Neuronal stem cell (in vitro differentiated cells): ENCODE measurements at regions not wholly inside any gene's neighbourhood (a gene's known extent, or its start where the extent isn't known, plus 50 kb on each side); places are given as distances from the start of the nearest gene placed in this dataset.
A peak's percentile ranks its signal among the peaks of the same experiment; 100 is the strongest.

Experiments used
- DNase-seq: peaks from one replicate; pipeline ENCODE4 v3.0.0-alpha.2; 2013; ENCODE audit warnings: low spot score
- H2AFZ ChIP-seq: one replicate; pipeline ENCODE4 v1.6.1; 2013; ENCODE audit warnings: mild to moderate bottlenecking, low read length, inconsistent platforms
- H2AK5ac ChIP-seq: 2 replicates; pipeline ENCODE4 v1.6.1; 2013; ENCODE audit warnings: low read depth, mild to moderate bottlenecking, inconsistent platforms, low read length, moderate library complexity, mixed read lengths
- H2BK120ac ChIP-seq: 2 replicates; pipeline ENCODE4 v1.6.1; 2013; ENCODE audit warnings: low read depth, mild to moderate bottlenecking, inconsistent platforms, low read length, moderate library complexity, mixed read lengths
- H2BK12ac ChIP-seq: one replicate; pipeline ENCODE4 v1.6.1; 2013; ENCODE audit warnings: low read length, inconsistent platforms
- H2BK15ac ChIP-seq: 2 replicates; pipeline ENCODE4 v1.6.1; 2013; ENCODE audit warnings: mild to moderate bottlenecking, low read length, inconsistent platforms, mixed read lengths
- H2BK5ac ChIP-seq: one replicate; pipeline ENCODE4 v1.6.1; 2013; ENCODE audit warnings: inconsistent platforms, mild to moderate bottlenecking, low read length, moderate library complexity
- H3K14ac ChIP-seq: one replicate; pipeline ENCODE4 v1.6.1; 2013; ENCODE audit warnings: low read length, inconsistent platforms
- H3K18ac ChIP-seq: 2 replicates; pipeline ENCODE4 v1.6.1; 2013; ENCODE audit warnings: low read length, inconsistent platforms
- H3K23ac ChIP-seq: 2 replicates; pipeline ENCODE4 v1.6.1; 2013; ENCODE audit warnings: low read depth, mild to moderate bottlenecking, mixed read lengths, low read length, inconsistent platforms; ENCODE audit not compliant: poor library complexity
- H3K27ac ChIP-seq: replicated peaks from 3 replicates; pipeline ENCODE4 v1.5.1; 2013; ENCODE audit warnings: low read length, inconsistent platforms
- H3K27me3 ChIP-seq, 3 experiments: 2 replicates each; pipeline ENCODE4 v1.6.1; 2013; ENCODE audit warnings: low read length in 3 of 3, mild to moderate bottlenecking in 2 of 3, inconsistent platforms in 1 of 3, low read depth in 1 of 3, mixed read lengths in 1 of 3, moderate library complexity in 1 of 3; ENCODE audit not compliant: control insufficient read depth in 3 of 3, insufficient read depth in 3 of 3
- H3K36me3 ChIP-seq, 2 donors: replicated peaks in 1 of 2; 2 replicates each; pipeline ENCODE4 v1.6.1; 2013; ENCODE audit warnings: low read length in 2 of 2; ENCODE audit not compliant: control insufficient read depth in 2 of 2, insufficient read depth in 2 of 2
- H3K4ac ChIP-seq: 2 replicates; pipeline ENCODE4 v1.6.1; 2013; ENCODE audit warnings: inconsistent platforms, mild to moderate bottlenecking, low read length, moderate library complexity
- H3K4me1 ChIP-seq, 2 donors: 1 replicate in 1 of 2; 2 replicates in 1 of 2; pipeline ENCODE4 v1.6.1; 2013; ENCODE audit warnings: low read length in 2 of 2, low read depth in 1 of 2; ENCODE audit not compliant: control insufficient read depth in 2 of 2, insufficient read depth in 1 of 2
- H3K4me2 ChIP-seq: one replicate; pipeline ENCODE4 v1.6.1; 2013; ENCODE audit warnings: mild to moderate bottlenecking, low read length, inconsistent platforms; ENCODE audit not compliant: insufficient read depth, poor library complexity, severe bottlenecking
- H3K4me3 ChIP-seq, 2 donors: 2 replicates each; pipeline ENCODE4 v1.5.1; 2013; ENCODE audit warnings: low read length in 2 of 2, mild to moderate bottlenecking in 2 of 2, inconsistent platforms in 1 of 2, moderate library complexity in 1 of 2
- H3K79me1 ChIP-seq: one replicate; pipeline ENCODE4 v1.6.1; 2013; ENCODE audit warnings: low read depth, mild to moderate bottlenecking, inconsistent platforms, low read length, moderate library complexity
- H3K9ac ChIP-seq: one replicate; pipeline ENCODE4 v1.6.1; 2013; ENCODE audit warnings: mild to moderate bottlenecking, low read depth, low read length, inconsistent platforms; ENCODE audit not compliant: poor library complexity
- H3K9me3 ChIP-seq, 2 donors: replicated peaks in 1 of 2; 2 replicates each; pipeline versions ENCODE3 to v1.6.1; 2013; ENCODE audit warnings: low read length in 2 of 2, mild to moderate bottlenecking in 2 of 2, inconsistent platforms in 1 of 2, low read depth in 1 of 2, mixed read lengths in 1 of 2, moderate library complexity in 1 of 2; ENCODE audit not compliant: control insufficient read depth in 2 of 2, insufficient read depth in 1 of 2
- H4K8ac ChIP-seq: one replicate; pipeline ENCODE4 v1.6.1; 2013; ENCODE audit warnings: low read depth, mild to moderate bottlenecking, inconsistent platforms, low read length, moderate library complexity
- H4K91ac ChIP-seq: one replicate; pipeline ENCODE4 v1.6.1; 2013; ENCODE audit warnings: low read length, low read depth, mild to moderate bottlenecking, inconsistent platforms; ENCODE audit not compliant: poor library complexity
- WGBS, 2 donors: extraction: QIAGEN DNeasy Blood & Tissue Kit; methylation state at CpG; one replicate each; pipeline ENCODE4 v1.1.7; 2013; ENCODE audit warnings: missing lambda C conversion rate in 2 of 2, mixed read lengths in 1 of 2; ENCODE audit not compliant: insufficient read length in 2 of 2, insufficient replicate concordance in 1 of 2; ENCODE audit errors: extremely low coverage in 2 of 2; 5-methylcytosine and 5-hydroxymethylcytosine counted together

- H4K91ac ChIP-seq: no peak overlapping the region
- no peak overlapping the region for H3K27ac ChIP-seq
- no peak overlapping the region for H2AFZ ChIP-seq
- H3K36me3 ChIP-seq: no peaks in the 10 kb centered on the region
- H3K4me1 ChIP-seq: peaks cover 18 to 23% of the 10 kb centered on the region in 2 donors
- no peak overlapping the region for H4K8ac ChIP-seq
- H3K18ac ChIP-seq: no peak overlapping the region
- H3K27me3 ChIP-seq: peaks cover 0 to 92% (median 21%) of the 10 kb centered on the region in 3 experiments
- H2AK5ac ChIP-seq: no peak overlapping the region
- DNase-seq: no peak
- H3K9ac ChIP-seq: no peak overlapping the region
- no peak overlapping the region for H2BK120ac ChIP-seq
- H3K9me3 ChIP-seq: peaks cover 0 to 2% of the 10 kb centered on the region in 2 donors
- H3K23ac ChIP-seq: no peak overlapping the region
- no CpG with 5 or more reads among the region's 9 CpGs for WGBS, 2 donors
- H3K4ac ChIP-seq: no peak overlapping the region
- H2BK12ac ChIP-seq: no peak overlapping the region
- no peaks in the 10 kb centered on the region for H3K79me1 ChIP-seq
- H3K14ac ChIP-seq: no peak overlapping the region
- no peak overlapping the region for H2BK5ac ChIP-seq
- no peak overlapping the region for H3K4me2 ChIP-seq
- H2BK15ac ChIP-seq: no peak overlapping the region
- H3K4me3 ChIP-seq: no peak overlapping the region
Measured at GRCh38 chr1:10864776-10865175, 68.3 kb upstream of the CASZ1 start.

GRCh38 chr1:10865518-10866320 lies 69.3 kb upstream of the CASZ1 start:
- Histone ChIP-seq H3K4ac (no peak overlapping the region), H2AFZ (no peak overlapping the region), H3K4me1 (peaks cover 18 to 23% of the 10 kb centered on the region in 2 donors), H2AK5ac (no peak overlapping the region), H3K4me2 (no peak overlapping the region), H3K4me3 (no peak overlapping the region), H3K79me1 (no peaks in the 10 kb centered on the region), H4K8ac (no peak overlapping the region), H3K18ac (no peak overlapping the region), H2BK15ac (no peak overlapping the region), H2BK120ac (no peak overlapping the region), H2BK12ac (no peak overlapping the region), H3K27me3 (peaks cover 0 to 83% (median 21%) of the 10 kb centered on the region in 3 experiments), H4K91ac (no peak overlapping the region), H2BK5ac (no peak overlapping the region), H3K9ac (no peak overlapping the region), H3K9me3 (peaks cover 0 to 2% of the 10 kb centered on the region in 2 donors), H3K36me3 (no peaks in the 10 kb centered on the region), H3K23ac (no peak overlapping the region), H3K14ac (no peak overlapping the region), H3K27ac (no peak overlapping the region)
- DNase-seq: no peak
- whole genome bisulfite sequencing, 2 donors: no CpG with 5 or more reads among the region's 19 CpGs

DNA sequence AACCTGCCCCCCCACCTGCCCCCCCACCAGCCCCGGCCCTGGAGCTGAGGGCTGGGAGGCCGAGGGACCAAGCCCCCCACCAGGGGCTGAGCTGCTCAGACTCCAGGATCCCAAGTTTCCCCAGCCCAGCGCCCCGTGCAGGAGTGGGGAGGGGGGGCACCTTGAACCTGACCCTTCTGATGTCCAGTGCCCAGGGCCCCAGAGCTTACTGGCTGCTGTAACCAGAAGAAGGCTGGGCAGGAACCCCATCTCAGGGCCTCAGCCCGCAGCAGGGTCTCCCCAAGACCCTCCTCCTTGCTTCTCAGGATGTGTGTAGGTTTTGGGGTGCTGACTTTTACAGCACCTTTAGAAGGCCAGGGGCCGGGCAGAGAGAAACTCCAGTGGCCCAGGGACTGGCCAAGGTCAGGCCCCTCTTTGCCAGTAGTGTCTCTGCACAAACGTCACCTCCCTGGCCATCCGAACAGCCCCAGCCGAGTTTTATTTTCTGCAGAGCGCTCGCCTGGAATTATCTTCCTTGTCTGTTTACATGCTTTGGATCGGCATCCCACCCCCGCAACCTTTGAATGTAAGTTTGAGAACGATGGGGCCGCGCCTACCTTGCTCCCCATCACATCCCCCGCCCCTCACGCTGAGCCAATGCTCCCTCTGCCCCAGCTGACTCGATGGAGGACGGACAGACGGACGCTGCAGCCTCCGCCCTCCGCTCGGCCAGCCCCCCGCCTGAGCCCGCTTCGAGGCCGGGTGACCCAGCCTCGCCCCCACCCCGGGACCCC lies 70.1 kb upstream of the CASZ1 start:
- H3K27me3 ChIP-seq: peaks cover 0 to 75% (median 21%) of the 10 kb centered on the region in 3 experiments
- H3K23ac ChIP-seq: no peak overlapping the region
- peak overlapping the region; percentile 91 for H2AFZ ChIP-seq
- no peak overlapping the region for H2BK15ac ChIP-seq
- no peaks in the 10 kb centered on the region for H3K79me1 ChIP-seq
- no peak overlapping the region for H4K91ac ChIP-seq
- no peak overlapping the region for H3K14ac ChIP-seq
- no peak overlapping the region for H4K8ac ChIP-seq
- no CpG with 5 or more reads among the region's 31 CpGs for WGBS, 2 donors
- H2BK5ac ChIP-seq: no peak overlapping the region
- no peak overlapping the region for H2BK120ac ChIP-seq
- no peak overlapping the region for H2BK12ac ChIP-seq
- peaks cover 0 to 2% of the 10 kb centered on the region in 2 donors for H3K9me3 ChIP-seq
- H3K36me3 ChIP-seq: no peaks in the 10 kb centered on the region
- DNase-seq: no peak
- H3K4me2 ChIP-seq: peak overlapping the region; percentile 97
- no peak overlapping the region for H3K9ac ChIP-seq
- H3K4me1 ChIP-seq: peaks cover 18 to 23% of the 10 kb centered on the region in 2 donors
- H3K27ac ChIP-seq: no peak overlapping the region
- peak overlapping the region; percentile 49 to 70 for H3K4me3 ChIP-seq
- no peak overlapping the region for H2AK5ac ChIP-seq
- H3K18ac ChIP-seq: peak overlapping the region; percentile 90
- H3K4ac ChIP-seq: no peak overlapping the region
